HUES64 (cell line): ENCODE measurements at regions not wholly inside any gene's neighbourhood (a gene's known extent, or its start where the extent isn't known, plus 50 kb on each side); places are given as distances from the start of the nearest gene placed in this dataset.

Source experiments
- H3K27ac ChIP-seq: 2 replicates; pipeline ENCODE4 v1.7.0; 2013; ENCODE audit warnings: low read depth, low read length, inconsistent platforms
- H3K27me3 ChIP-seq: 2 replicates; pipeline ENCODE4 v1.6.1; 2013; ENCODE audit warnings: mild to moderate bottlenecking, low read length; ENCODE audit not compliant: insufficient read depth
- H3K36me3 ChIP-seq: 2 replicates; pipeline ENCODE4 v1.6.1; 2013; ENCODE audit warnings: mild to moderate bottlenecking, low read length; ENCODE audit not compliant: insufficient read depth
- H3K4me1 ChIP-seq: 2 replicates; pipeline ENCODE4 v1.6.1; 2013; ENCODE audit warnings: mild to moderate bottlenecking, low read length, moderate library complexity; ENCODE audit not compliant: insufficient read depth
- H3K4me3 ChIP-seq: 2 replicates; pipeline ENCODE4 v1.5.1; 2013; ENCODE audit warnings: mild to moderate bottlenecking, low read length, moderate library complexity
- H3K9ac ChIP-seq: 2 replicates; pipeline ENCODE4 v1.6.1; 2013; ENCODE audit warnings: mild to moderate bottlenecking, low read depth, low read length
- H3K9me3 ChIP-seq: 2 replicates; pipeline ENCODE4 v1.6.1; 2013; ENCODE audit warnings: low read depth, low read length; ENCODE audit not compliant: insufficient read depth
- WGBS: fragments of 150-250, 120-280 bp; methylation state at CpG from one replicate; pipeline ENCODE4 v1.1.7; 2013; ENCODE audit warnings: missing lambda C conversion rate; 5-methylcytosine and 5-hydroxymethylcytosine counted together

GRCh38 chr18:65057439-65058083 lies 693.3 kb upstream of the CDH7 start:
- Histone ChIP-seq H3K4me3 (no peak overlapping the region), H3K27ac (no peak overlapping the region), H3K9me3 (no peaks in the 10 kb centered on the region), H3K27me3 (no peaks in the 10 kb centered on the region), H3K4me1 (no peaks in the 10 kb centered on the region), H3K9ac (no peak overlapping the region), H3K36me3 (no peaks in the 10 kb centered on the region)
- WGBS: 95% methylated on average over 7 of the region's 9 CpGs

GRCh38 chr18:65056575-65056974 lies 694.2 kb upstream of the CDH7 start:
- Histone ChIP-seq H3K9ac (no peak overlapping the region), H3K4me1 (no peaks in the 10 kb centered on the region), H3K4me3 (no peak overlapping the region), H3K36me3 (no peaks in the 10 kb centered on the region), H3K27ac (no peak overlapping the region), H3K27me3 (no peaks in the 10 kb centered on the region), H3K9me3 (no peaks in the 10 kb centered on the region)
- 100% methylated on average over 1 of the region's 2 CpGs for WGBS

DNA sequence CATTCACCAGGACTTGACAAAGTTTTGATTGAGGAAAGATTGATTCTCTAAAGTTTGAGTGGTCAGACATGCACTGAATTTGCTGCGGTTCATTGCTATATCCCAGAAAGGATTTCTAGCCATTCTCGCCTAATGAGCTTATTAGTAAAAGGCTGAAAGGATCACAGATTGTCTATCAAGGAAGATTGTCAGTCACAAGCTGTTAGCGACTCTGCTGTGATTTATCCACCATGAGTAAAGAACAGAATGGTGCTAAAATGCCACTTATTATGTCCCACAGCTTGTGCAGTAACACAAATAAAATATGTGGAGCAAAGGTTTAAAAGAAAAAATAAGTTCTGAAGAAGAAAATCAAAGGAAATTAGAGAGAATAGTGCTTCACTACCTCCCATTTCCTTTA lies 701.2 kb upstream of the CDH7 start:
- Histone ChIP-seq H3K9me3 (no peaks in the 10 kb centered on the region), H3K36me3 (no peaks in the 10 kb centered on the region), H3K27ac (no peak overlapping the region), H3K9ac (no peak overlapping the region), H3K4me3 (no peak overlapping the region), H3K27me3 (no peaks in the 10 kb centered on the region), H3K4me1 (no peaks in the 10 kb centered on the region)
- 98% methylated on average over 3 of the region's 3 CpGs for WGBS

- no peak overlapping the region for H3K9ac ChIP-seq
- H3K27ac ChIP-seq: no peak overlapping the region
- no peaks in the 10 kb centered on the region for H3K27me3 ChIP-seq
- no peaks in the 10 kb centered on the region for H3K9me3 ChIP-seq
- WGBS: 95% methylated on average over 1 of the region's 4 CpGs
- no peaks in the 10 kb centered on the region for H3K4me1 ChIP-seq
- H3K4me3 ChIP-seq: no peak overlapping the region
- H3K36me3 ChIP-seq: no peaks in the 10 kb centered on the region
Measured at GRCh38 chr18:65039578-65039977, 711.2 kb upstream of the CDH7 start.

DNA sequence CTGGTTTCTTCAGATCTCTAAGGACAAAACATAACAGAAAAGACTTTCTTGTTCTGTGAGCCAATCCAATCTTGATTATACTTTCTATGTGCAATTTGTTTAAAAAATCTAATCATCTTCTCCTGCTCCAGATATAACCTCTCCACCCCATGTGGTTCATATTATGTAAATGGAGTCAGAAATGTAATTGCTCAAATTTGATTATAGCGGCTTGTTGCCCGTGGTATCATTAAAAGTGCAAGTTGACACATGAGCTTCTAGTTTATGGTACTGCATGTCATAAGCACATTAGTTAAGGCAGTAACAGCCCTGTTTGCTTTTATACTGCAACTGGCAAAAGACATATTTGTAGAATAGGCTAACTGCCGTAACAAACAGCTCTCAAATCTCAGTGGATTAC lies 715.1 kb upstream of the CDH7 start:
- H3K4me3 ChIP-seq: no peak overlapping the region
- H3K4me1 ChIP-seq: no peaks in the 10 kb centered on the region
- H3K36me3 ChIP-seq: no peaks in the 10 kb centered on the region
- no peaks in the 10 kb centered on the region for H3K27me3 ChIP-seq
- H3K27ac ChIP-seq: no peak overlapping the region
- H3K9me3 ChIP-seq: no peaks in the 10 kb centered on the region
- WGBS: 94% methylated on average over 3 of the region's 3 CpGs
- H3K9ac ChIP-seq: no peak overlapping the region

GRCh38 chr18:65025756-65026155 lies 725.1 kb upstream of the CDH7 start:
- no CpG with 5 or more reads among the region's 2 CpGs for WGBS
- no peak overlapping the region for H3K4me3 ChIP-seq
- H3K36me3 ChIP-seq: no peaks in the 10 kb centered on the region
- H3K27ac ChIP-seq: no peak overlapping the region
- H3K4me1 ChIP-seq: no peaks in the 10 kb centered on the region
- no peaks in the 10 kb centered on the region for H3K9me3 ChIP-seq
- H3K27me3 ChIP-seq: no peaks in the 10 kb centered on the region
- no peak overlapping the region for H3K9ac ChIP-seq

DNA sequence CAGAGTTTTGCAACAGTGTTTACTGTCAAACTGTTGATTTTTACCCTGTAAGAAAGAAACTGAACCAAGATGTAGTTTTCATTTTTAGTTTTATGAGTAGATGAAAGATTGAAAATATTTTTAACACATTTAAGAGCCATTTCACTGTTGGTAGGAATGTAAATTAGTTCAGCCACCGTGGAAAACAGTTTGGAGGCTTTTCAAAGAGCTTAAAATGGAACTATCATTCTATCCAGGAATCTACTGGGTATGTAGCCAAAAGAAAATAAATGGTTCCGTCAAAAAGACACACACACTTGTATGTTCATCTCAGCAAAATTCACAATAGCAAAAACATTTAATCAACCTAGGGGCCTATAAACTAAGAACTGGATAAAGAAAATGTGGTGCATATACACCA lies 729.8 kb upstream of the CDH7 start:
- H3K27ac ChIP-seq: no peak overlapping the region
- H3K4me3 ChIP-seq: no peak overlapping the region
- no peaks in the 10 kb centered on the region for H3K27me3 ChIP-seq
- no peaks in the 10 kb centered on the region for H3K36me3 ChIP-seq
- H3K9ac ChIP-seq: no peak overlapping the region
- 100% methylated on average over 1 of the region's 2 CpGs for WGBS
- no peaks in the 10 kb centered on the region for H3K9me3 ChIP-seq
- no peaks in the 10 kb centered on the region for H3K4me1 ChIP-seq

- H3K4me3 ChIP-seq: no peak overlapping the region
- WGBS: 100% methylated on average over 1 of the region's 1 CpG
- H3K27ac ChIP-seq: no peak overlapping the region
- no peaks in the 10 kb centered on the region for H3K36me3 ChIP-seq
- no peaks in the 10 kb centered on the region for H3K9me3 ChIP-seq
- H3K9ac ChIP-seq: no peak overlapping the region
- H3K4me1 ChIP-seq: no peaks in the 10 kb centered on the region
- H3K27me3 ChIP-seq: no peaks in the 10 kb centered on the region
Measured at GRCh38 chr18:65018184-65018583, 732.6 kb upstream of the CDH7 start.

- no peaks in the 10 kb centered on the region for H3K36me3 ChIP-seq
- no peaks in the 10 kb centered on the region for H3K27me3 ChIP-seq
- no peaks in the 10 kb centered on the region for H3K9me3 ChIP-seq
- no peak overlapping the region for H3K27ac ChIP-seq
- no peaks in the 10 kb centered on the region for H3K4me1 ChIP-seq
- no peak overlapping the region for H3K9ac ChIP-seq
- 94% methylated on average over 10 of the region's 10 CpGs for WGBS
- no peak overlapping the region for H3K4me3 ChIP-seq
Measured at GRCh38 chr18:65017372-65017760, 733.4 kb upstream of the CDH7 start.

DNA sequence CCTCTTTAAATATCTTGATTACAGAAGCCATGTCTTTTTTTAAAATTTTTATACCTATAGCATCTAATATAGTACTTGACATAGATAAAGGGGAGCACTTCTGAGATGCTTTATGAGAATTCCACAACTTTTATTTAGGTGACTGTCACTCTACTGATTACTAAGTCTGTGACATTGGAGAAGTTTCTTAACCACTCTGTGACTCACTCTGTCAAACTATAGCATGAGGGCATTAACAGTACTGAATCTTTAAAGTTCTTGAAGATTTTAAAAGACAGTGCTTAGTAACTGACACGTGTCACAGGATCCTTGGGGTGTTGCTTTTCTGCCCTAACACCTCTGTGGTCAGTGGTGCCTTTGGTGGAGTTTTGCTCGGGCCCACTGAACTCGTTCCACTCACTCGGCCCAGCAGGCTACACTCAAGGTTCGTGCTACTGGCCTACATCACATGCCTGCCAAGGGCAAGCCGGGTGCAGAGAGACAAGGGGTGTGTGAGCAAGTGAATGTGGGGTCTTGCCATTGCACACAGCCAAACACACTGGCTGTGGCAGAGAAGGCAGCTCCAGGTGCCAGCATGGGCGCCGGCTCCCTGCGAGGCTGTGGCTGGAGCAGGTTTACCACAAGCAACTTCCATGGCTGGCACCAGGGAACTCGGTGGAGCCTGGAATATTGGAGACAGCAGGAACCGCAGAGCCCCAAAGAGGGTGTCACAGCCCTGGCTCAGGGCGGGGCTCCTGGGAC lies 734.0 kb upstream of the CDH7 start:
- H3K27me3 ChIP-seq: no peaks in the 10 kb centered on the region
- H3K4me1 ChIP-seq: no peaks in the 10 kb centered on the region
- H3K9ac ChIP-seq: no peak overlapping the region
- H3K4me3 ChIP-seq: no peak overlapping the region
- no peak overlapping the region for H3K27ac ChIP-seq
- no peaks in the 10 kb centered on the region for H3K9me3 ChIP-seq
- no peaks in the 10 kb centered on the region for H3K36me3 ChIP-seq
- 96% methylated on average over 12 of the region's 12 CpGs for WGBS

DNA sequence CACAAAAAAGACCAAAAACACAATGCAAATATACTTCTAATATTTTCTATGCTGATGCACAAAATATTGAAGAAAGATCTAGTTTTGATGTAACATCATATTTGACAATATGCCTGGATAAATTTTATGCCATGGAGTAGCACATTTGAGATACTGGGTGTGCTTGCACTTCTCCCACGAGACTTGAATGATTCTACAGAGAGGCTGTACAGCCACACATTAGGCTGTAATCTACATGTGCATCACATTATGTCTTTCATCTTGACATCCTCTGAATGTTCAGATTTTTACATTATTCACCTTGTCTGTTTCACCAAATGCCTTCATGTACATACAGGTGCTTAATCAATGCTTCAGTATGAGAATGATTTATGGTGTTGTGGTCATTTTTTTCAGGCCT lies 756.4 kb upstream of the CDH7 start:
- 93% methylated on average over 1 of the region's 1 CpG for WGBS
- H3K4me3 ChIP-seq: no peak overlapping the region
- H3K36me3 ChIP-seq: no peaks in the 10 kb centered on the region
- H3K27ac ChIP-seq: no peak overlapping the region
- H3K9me3 ChIP-seq: no peaks in the 10 kb centered on the region
- H3K27me3 ChIP-seq: no peaks in the 10 kb centered on the region
- H3K9ac ChIP-seq: no peak overlapping the region
- no peaks in the 10 kb centered on the region for H3K4me1 ChIP-seq
